ENCODE measurements at regions not wholly inside any gene's neighbourhood (a gene's known extent, or its start where the extent isn't known, plus 50 kb on each side); places are given as distances from the start of the nearest gene placed in this dataset.
"Not testable (repeated sequence)": the region's sequence is repeated elsewhere in the genome, so short reads cannot be mapped to it uniquely, and the experiment has no call there.

DNA sequence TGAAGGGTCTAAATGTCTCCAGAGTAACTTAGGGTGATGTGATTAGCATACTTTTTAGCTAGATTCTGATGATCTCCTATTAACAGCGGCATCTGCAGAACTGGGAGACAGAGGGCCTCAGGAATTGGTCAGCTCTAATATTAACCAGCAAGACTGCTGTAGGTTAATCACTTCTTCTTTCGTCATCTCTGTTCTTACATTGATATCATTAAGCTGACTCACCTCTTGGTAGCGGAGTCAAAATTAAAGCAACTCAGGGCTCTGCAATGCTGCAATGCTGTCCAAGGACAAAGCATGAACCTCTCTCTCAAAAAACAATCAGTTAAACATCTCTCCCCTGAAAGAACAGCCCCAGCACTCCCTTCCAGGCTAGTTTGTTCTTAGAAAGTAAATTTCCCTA is 57.5 kb upstream of the TRA2B start:
- no peaks in the 10 kb centered on the region for H3K9me3 ChIP-seq
- H3K27me3 ChIP-seq, result no peaks in the 10 kb centered on the region
- ATAC-seq (no peak), DNase-seq (no peak)
- H3K27ac ChIP-seq, result no peak overlapping the region
- intact Hi-C loops (cut with DNase I), result no loop called here
- TF ChIP-seq, protein P1, sequence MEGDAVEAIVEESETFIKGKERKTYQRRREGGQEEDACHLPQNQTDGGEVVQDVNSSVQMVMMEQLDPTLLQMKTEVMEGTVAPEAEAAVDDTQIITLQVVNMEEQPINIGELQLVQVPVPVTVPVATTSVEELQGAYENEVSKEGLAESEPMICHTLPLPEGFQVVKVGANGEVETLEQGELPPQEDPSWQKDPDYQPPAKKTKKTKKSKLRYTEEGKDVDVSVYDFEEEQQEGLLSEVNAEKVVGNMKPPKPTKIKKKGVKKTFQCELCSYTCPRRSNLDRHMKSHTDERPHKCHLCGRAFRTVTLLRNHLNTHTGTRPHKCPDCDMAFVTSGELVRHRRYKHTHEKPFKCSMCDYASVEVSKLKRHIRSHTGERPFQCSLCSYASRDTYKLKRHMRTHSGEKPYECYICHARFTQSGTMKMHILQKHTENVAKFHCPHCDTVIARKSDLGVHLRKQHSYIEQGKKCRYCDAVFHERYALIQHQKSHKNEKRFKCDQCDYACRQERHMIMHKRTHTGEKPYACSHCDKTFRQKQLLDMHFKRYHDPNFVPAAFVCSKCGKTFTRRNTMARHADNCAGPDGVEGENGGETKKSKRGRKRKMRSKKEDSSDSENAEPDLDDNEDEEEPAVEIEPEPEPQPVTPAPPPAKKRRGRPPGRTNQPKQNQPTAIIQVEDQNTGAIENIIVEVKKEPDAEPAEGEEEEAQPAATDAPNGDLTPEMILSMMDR (IDR thresholded peaks at IDR 0.05), result no peak
- no peaks in the 10 kb centered on the region for H3K4me1 ChIP-seq
- H3K36me3 ChIP-seq, result no peaks in the 10 kb centered on the region
- H3K4me3 ChIP-seq, result no peak overlapping the region

DNA sequence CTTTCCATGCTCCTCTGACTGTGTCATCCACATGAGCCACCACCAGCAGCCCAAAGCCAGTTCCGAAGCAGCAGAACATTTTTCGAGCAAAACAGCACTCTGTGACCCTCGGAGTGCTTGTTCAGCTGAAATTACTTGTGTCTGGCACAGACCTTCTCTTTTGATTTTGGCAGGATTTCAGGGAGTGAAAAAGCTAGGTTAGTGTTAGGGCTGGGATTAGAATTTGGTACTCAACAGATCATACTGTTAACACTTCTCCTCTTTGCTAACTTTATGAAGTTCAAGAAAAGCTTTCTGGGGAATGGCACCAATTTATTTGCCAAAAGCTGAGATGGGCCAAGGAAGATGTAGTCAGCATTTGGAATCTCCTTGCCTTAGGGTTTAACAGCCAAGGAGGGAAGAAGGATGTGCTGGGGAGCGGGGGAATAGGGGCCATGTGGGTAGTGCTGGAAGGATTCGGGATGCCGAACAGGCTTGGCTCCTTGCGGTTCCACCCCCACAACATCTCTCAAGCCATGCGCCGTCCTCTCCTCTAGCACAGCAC is 55.1 kb upstream of the TRA2B start:
- peak in 2 of 4 donors; percentile 42 to 62 for DNase-seq
- TF ChIP-seq, protein P1 (IDR thresholded peaks at IDR 0.05), result no peak
- no peaks in the 10 kb centered on the region for H3K27me3 ChIP-seq
- H3K4me3 ChIP-seq, result no peak overlapping the region
- H3K4me1 ChIP-seq, result no peaks in the 10 kb centered on the region
- intact Hi-C loops (cut with DNase I), result no loop called here
- H3K36me3 ChIP-seq, result no peaks in the 10 kb centered on the region
- peak; percentile 65 for ATAC-seq
- H3K27ac ChIP-seq, result no peak overlapping the region
- H3K9me3 ChIP-seq, result no peaks in the 10 kb centered on the region

DNA sequence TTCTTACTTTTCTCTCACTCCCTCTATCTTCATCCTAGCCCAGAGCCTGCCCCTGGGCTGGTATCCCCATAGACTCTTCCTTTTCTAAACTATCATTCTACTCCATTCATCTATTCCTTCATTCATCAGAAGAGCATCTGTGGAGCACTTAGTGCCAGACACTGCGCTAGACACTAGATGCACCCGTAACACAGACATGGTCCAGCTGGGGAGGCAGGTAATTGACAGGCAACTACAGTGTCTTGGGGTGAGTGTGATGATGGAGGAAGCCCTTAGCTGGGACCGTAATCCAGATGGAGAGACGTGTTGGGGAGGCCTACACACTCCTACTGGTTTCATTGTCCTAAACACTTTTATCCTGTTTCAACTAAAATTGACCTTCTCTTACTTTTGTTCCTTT is 53.2 kb upstream of the TRA2B start:
- H3K27me3 ChIP-seq; H3K4me3 ChIP-seq; ATAC-seq; H3K9me3 ChIP-seq; H3K27ac ChIP-seq; H3K4me1 ChIP-seq; intact Hi-C loops (cut with DNase I); DNase-seq; H3K36me3 ChIP-seq: not testable (repeated sequence)

DNA sequence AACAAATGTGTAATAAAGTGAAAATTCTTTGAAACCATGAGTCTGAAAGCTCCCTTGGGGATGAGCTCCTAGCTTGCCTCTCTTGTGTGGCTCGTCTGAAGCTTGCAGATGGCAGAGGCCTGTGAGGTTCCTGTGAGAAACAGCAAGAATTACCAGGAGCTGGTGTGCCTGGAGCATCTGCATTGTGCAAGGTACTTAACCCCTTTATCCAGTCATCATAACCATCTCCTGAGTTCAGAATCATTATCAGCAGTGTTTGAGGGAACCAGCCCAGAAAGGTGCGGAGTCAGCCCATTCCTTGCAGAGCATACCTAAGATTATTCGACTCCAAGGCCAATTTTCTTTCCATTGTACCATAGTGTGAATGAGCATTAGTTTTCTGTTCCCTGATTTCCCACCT is 51.7 kb upstream of the TRA2B start:
- Histone ChIP-seq H3K4me3 (no peak overlapping the region), H3K27me3 (no peaks in the 10 kb centered on the region), H3K36me3 (no peaks in the 10 kb centered on the region), H3K27ac (no peak overlapping the region), H3K9me3 (no peaks in the 10 kb centered on the region), H3K4me1 (no peaks in the 10 kb centered on the region)
- no peak for DNase-seq
- TF ChIP-seq, protein P1 (IDR thresholded peaks at IDR 0.05), result no peak
- intact Hi-C loops (cut with DNase I), result loop anchor here in 1 of 2 donors (10.0 kb wide), 1 partner anchor 545 kb away; no protein-coding TSS in a partner anchor
- ATAC-seq, result no peak

DNA sequence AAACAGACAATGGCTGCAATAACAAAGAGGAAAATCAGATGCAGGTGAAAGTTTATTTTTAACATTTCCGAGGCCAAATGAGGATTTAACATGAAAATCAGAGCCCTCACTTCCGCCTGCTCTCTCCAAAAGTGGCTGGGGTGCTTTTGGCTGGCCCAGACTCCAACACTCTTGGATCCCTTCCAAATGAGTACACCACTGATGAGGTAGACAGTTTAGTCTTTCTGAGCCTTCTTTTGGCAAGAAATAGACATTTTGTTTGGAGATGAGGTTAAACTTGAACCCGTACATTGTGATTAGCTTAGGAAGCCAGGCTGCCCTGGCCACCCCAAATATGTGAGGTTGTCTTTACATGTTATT is 51.0 kb upstream of the TRA2B start:
- no peak for ATAC-seq
- intact Hi-C loops (cut with DNase I), result loop anchor here in 1 of 2 donors (10.0 kb wide), 1 partner anchor 546 kb away; no protein-coding TSS in a partner anchor

More for the DNA sequence above, 51.0 kb upstream of the TRA2B start:
- no peak for DNase-seq
- TF ChIP-seq, protein P1 (IDR thresholded peaks at IDR 0.05), result no peak
- no peak overlapping the region for H3K27ac ChIP-seq
- no peak overlapping the region for H3K4me3 ChIP-seq
- H3K4me1 ChIP-seq, result peaks cover under 1 to 4% of the 10 kb centered on the region in 2 donors
- no peaks in the 10 kb centered on the region for H3K36me3 ChIP-seq
- H3K27me3 ChIP-seq, result peaks cover 0 to 3% of the 10 kb centered on the region in 2 donors
- no peaks in the 10 kb centered on the region for H3K9me3 ChIP-seq

All from left lung (tissue), 4 donors.